ENCODE measurements at regions not wholly inside any gene's neighbourhood (a gene's known extent, or its start where the extent isn't known, plus 50 kb on each side); places are given as distances from the start of the nearest gene placed in this dataset.

- no peak for DNase-seq (ENCODE audit: low read depth in 4 of 4, low spot score in 1 of 4)
These were observed 153.4 kb upstream of the B3GAT1 start for GRCh38 chr11:134565343-134565891.

DNA sequence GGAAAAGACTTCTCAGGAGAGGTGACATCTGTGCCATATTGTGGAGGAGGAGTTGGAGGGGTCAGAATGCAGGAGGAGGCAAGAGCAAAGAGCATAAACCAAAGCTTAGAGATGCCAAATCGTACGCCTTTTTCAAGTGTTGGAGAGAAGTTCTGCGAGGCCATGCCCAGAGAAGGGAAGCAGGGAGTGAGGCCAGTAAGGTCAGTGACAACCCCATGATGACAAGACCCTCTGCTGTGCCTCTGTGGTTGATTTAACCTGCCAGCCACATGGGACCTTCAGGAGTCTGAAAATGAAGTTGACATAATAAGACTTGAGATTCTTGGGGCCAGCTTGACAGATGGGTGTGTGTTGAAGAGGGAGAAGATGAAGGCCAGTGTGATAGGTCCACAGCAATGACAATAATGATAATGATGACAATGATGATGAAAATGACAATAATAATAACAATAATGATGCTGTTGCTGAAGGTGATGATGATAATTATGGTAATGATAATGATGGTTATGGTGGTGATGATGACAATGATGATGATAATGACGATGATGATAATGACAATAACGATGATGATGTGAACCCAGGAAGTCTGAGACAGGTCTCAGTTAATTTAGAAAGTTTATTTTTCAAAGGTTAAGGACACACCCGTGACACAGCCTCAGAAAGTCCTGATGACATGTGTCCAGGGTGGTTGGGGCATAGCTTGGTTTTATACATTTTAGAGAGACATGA is 152.6 kb upstream of the B3GAT1 start:
- no peak for DNase-seq (ENCODE audit: low read depth in 4 of 4, low spot score in 1 of 4)

GRCh38 chr11:134562941-134563471 is 151.0 kb upstream of the B3GAT1 start:
- DNase-seq (ENCODE audit: low read depth in 4 of 4, low spot score in 1 of 4) = no peak

- DNase-seq (ENCODE audit: low read depth in 4 of 4, low spot score in 1 of 4) = no peak
These were observed 150.2 kb upstream of the B3GAT1 start for GRCh38 chr11:134562196-134562595.

DNA sequence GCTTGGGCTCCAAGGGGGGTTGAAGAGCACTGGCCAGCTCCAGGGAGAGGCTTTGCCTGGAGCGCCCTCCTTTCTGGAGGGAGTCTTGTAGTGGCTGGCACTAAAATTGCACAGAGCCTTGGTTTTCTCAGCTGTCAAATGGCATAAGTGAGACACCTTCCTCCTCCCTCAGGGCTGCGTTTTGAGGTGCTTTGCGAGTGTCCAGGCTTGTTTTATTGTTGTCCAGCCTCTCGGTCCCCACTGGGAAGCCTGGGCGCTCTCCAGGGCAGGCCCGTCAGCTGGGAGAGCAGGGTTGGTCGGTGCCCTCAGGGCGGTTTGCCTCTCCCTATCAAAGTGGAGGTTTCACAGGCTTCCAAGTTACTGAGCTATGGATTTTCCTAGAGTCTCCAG is 149.3 kb upstream of the B3GAT1 start:
- DNase-seq (ENCODE audit: low read depth in 4 of 4, low spot score in 1 of 4) = no peak

GRCh38 chr11:134560566-134561330 is 148.7 kb upstream of the B3GAT1 start:
- no peak for DNase-seq (ENCODE audit: low read depth in 4 of 4, low spot score in 1 of 4)

- DNase-seq (ENCODE audit: low read depth in 4 of 4, low spot score in 1 of 4) = no peak
These were observed 148.0 kb upstream of the B3GAT1 start for GRCh38 chr11:134560066-134560465.

- no peak for DNase-seq (ENCODE audit: low read depth in 4 of 4, low spot score in 1 of 4)
These were observed 147.5 kb upstream of the B3GAT1 start for GRCh38 chr11:134559602-134559962.

DNA sequence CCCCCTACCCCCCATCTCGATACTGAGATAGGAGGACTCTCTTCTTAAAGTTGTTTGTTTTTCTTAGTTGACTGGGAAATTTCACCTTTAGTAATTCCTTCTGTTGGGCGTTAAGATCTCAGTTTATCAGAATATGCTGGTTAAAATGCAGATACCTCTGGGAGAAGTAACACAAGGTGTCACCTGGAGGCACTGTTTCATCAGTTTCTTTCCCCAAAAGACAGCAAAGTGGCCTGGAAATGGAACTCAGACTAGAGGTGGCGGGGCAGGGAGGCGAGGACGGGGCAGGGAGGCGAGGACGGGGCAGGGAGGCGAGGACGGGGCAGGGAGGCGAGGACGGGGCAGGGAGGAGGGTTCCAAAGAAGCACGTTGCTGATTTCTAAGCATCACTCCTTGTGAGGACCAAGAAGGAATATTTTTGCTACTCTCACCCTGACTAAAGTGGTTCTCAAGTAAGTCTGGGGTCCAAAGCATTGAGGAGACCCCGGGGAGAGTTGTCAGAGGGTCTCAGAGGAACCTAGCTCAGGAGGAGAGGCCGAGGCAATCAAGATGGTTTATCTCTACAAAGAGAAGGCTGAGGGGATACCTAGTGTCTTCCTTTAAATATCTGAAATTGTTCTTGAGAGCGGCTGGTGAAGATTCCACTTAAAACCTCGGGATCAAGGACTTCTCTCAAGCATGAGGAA is 147.0 kb upstream of the B3GAT1 start:
- DNase-seq (ENCODE audit: low read depth in 4 of 4, low spot score in 1 of 4) = no peak

GRCh38 chr11:134558258-134558835 is 146.3 kb upstream of the B3GAT1 start:
- no peak for DNase-seq (ENCODE audit: low read depth in 4 of 4, low spot score in 1 of 4)

DNA sequence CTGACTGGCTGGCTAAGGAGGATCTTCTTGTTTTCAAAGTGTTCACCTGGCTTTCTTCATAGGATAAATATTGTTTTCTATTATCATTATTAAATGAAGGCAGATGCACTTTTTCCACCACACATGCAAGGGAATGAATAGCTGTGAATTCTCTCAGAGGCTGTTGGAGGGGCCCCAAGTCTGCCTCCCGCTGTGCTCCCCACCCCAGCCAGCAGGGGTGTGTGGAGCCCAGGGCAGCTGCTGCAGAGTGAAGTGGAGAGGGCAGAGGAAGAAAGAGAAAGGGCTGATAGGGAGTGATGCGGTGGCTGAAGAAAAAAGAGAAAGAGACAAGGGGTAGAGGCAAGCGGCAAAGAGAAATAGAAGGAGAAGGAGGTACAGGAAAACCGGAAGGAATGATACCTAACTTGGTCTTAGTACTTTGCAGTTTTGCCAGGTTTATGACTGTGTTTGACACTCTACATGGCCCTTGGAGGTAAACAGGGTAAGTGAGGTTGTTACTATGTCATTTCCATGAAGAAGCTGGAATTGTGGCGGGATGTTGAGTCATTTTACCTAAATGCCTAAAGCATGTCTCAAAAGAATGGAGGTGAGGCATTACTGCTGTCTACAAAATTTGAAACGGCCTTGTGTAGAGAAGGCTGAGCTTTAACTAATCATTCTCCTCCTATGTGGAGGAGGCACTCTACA is 145.7 kb upstream of the B3GAT1 start:
- DNase-seq (ENCODE audit: low read depth in 4 of 4, low spot score in 1 of 4) = no peak

DNA sequence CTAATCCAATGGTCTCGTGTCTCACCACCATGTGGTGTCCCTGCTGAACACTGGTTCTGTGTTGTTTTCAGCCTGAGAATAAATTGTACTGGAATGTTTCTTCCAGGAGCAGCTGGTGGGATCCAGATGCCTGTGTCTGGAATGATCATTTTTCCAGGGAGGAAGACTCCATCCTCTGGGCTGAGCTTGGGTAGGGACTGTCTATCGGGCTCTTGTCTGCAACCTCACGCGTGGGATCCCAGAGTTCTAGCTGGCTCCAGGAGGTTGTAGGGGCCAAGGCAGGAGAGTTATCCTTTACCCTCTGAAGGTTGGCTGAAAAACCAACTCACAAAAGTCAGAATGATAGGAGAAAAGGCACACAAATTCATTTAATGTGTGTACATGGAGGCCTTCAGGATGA is 144.1 kb upstream of the B3GAT1 start:
- DNase-seq (ENCODE audit: low read depth in 4 of 4, low spot score in 1 of 4) = no peak

DNA sequence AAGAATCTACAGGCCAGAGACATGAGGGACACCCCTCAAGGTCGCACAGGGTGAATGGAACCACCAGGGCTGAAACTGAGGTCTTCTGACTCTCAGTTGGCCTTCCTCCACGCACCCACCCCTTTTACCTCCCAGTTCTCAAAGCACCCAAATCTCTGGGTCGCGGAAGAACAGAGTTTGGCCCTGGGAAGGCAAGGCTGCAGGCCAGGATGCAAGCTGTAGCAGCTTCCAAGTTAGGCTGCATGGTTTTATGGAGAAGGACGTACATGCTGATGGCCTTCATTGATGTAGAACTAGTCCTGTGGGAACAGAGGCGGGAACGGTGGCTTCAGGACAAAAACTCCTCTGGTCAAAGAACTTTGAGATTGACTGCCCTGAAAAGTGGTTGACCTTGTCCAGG is 143.5 kb upstream of the B3GAT1 start:
- DNase-seq (ENCODE audit: low read depth in 4 of 4, low spot score in 1 of 4) = no peak

DNA sequence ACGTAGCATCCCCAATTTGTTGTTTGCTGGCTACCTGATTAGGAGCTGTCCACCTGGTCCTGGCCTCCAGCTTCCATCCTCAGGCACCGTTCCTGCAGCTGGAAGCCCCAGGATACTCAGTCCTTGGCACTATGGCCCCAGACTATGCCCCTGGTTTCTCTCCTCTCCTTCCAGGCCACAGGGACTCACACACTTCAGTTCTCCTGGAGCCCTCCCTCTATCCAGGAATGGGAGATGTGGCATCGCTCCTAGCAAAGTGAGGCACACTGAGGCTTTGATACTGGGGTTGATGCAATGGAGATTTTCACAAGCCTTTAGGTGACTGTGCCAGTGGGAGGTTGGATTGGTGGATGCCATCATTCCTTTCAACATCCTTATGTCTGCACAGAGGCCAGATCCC is 142.8 kb upstream of the B3GAT1 start:
- no peak for DNase-seq (ENCODE audit: low read depth in 4 of 4, low spot score in 1 of 4)

- no peak for DNase-seq (ENCODE audit: low read depth in 4 of 4, low spot score in 1 of 4)
These were observed 142.1 kb upstream of the B3GAT1 start for GRCh38 chr11:134554106-134554505.

DNA sequence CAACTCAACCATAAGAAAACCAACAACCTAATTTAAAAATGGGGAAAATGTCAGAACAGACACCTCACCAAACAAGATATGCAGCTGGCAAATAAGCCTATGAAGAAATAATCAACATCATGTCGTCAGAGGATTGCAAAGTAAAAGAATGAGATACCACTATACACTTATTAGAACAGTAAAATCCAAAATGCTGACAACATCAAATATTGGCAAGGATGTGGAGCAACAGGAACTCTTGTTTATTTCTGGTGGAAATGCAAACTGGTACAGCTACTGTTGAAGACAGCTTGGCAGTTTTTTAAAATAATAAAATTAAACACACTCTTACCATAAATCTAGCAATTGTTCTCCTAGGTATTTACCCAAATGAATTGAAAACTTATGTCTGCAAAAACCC is 140.7 kb upstream of the B3GAT1 start:
- no peak for DNase-seq (ENCODE audit: low read depth in 4 of 4, low spot score in 1 of 4)

- no peak for DNase-seq (ENCODE audit: low read depth in 4 of 4, low spot score in 1 of 4)
These were observed 133.5 kb upstream of the B3GAT1 start for GRCh38 chr11:134545521-134545920.

DNA sequence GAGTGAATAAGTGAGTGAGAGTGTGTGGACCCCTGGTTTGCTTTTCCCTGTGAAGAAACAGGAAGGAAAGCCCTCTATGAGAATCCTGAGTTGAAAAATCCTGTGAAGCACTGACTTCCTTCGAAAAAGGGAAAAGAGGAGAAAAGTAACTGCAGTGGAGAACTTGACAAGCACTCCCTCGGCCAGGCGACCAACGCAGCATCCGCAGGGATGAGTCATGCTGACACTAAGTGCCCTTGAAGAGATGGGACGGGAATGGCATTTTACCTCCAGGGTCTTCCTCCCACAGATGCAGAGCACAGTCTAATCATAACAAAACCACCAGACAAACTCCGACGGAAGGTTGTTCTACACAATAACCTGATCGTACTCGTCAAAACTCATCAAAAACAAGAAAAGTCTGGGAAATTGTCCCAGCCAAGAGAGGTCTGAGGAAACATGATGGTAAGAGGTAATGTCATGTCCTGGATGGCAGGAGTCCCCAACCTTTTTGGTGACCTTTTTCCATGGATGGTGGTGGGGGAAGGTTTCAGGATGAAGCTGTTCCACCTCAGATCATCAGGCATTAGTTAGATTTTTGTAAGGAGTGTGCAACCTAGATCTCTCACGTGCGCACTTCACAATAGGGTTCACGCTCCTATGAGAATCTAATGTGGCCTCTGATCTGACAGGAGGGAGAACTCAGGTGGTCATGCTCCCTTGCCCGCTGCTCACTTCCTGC is 132.2 kb upstream of the B3GAT1 start:
- DNase-seq (ENCODE audit: low read depth in 4 of 4, low spot score in 1 of 4) = no peak

- DNase-seq (ENCODE audit: low read depth in 4 of 4, low spot score in 1 of 4) = no peak
These were observed 131.6 kb upstream of the B3GAT1 start for GRCh38 chr11:134543645-134544044.

- no peak for DNase-seq (ENCODE audit: low read depth in 4 of 4, low spot score in 1 of 4)
These were observed 131.2 kb upstream of the B3GAT1 start for GRCh38 chr11:134543241-134543640.

All from stimulated activated CD4-positive, alpha-beta T cell treated with anti-CD3 and anti-CD28 coated beads, Interleukin-1b, Interleukin-23, amount 100 ng/mL, for 24 hours (primary cell).